ENCODE measurements at regions not wholly inside any gene's neighbourhood (a gene's known extent, or its start where the extent isn't known, plus 50 kb on each side); places are given as distances from the start of the nearest gene placed in this dataset.
A peak's percentile ranks its signal among the peaks of the same experiment; 100 is the strongest.

DNA sequence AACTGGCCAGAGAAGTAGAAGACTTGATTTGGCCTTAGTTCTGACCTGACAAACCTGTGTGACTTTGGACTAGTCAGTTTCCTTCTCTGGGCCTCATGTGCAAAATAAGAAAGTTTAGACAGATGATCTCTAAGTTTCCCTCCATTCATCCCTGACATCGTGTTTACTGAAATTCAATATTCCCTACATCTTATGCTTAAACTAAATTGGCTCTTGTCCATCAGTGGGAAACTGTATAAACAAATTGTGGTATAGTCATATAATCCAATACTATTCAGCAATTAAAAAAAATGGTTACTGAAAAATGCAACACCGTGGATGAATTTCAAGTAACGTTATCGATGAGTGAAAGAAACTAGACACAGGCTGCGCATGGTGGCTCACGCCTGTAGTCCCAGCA lies 64.4 kb upstream of the HRH1 start:
- no peak for DNase-seq (ENCODE audit: low read depth in 2 of 2)

DNA sequence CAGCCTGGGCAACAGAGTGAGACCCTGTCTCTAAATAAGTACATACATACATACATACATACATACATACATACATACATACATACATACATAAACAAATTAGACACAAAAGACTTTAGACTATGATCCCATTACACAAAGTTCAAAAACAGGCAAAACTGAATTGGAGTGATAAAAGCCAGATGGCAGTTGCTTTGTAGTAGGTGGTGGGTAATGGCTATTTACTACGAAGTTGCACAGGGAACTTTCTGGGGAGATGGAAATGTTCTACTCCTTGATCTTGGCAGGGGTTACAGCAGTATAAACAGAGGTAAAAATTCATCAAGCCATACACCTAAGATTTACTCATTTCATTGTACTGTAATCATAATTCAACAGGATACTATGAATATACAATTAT lies 63.7 kb upstream of the HRH1 start:
- DNase-seq (ENCODE audit: low read depth in 2 of 2) = no peak

DNA sequence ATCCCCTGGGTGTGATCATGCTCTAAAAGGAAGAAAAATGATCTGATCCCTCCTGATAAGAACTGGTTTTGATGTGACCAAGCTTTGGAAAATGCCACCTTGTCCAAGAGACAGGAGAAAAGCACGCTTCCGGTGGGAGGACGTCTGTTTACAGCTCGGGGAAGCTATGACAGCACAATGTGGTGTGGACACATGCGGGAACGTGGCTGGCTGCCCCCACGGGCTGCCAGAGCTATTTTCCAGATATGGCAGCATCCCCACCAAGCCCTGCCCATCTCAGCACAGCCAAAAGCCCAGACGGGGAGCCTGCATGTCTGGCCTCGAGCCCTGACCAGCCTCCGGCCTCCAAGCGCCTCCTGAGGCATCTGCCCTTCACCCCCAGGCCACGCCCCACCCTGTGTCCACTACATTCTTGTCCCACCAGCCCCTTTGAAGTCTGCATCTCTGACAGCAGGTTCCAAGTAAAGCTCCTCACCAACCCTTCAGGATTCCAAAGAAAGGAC lies 63.2 kb upstream of the HRH1 start:
- DNase-seq (ENCODE audit: low read depth in 2 of 2) = no peak

DNA sequence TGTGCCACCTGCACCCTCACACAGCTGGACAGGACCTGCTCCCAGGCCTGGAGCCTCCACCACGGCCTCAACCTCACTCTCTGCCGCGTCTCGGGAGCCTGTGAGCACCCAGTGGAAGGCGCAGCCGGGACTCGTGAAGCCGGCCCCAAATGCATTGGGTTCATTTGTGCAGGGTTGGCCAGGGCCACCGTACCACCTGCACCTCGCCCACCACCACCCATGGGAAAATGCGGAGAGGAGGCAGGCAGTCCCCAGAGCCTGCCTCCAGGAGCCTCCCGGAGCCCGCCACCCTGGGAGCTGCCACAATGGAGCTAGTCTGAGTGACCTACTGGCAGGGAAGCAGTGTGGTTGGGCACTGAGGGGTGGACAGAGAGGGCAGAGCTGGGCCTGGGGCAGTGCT lies 62.5 kb upstream of the HRH1 start:
- DNase-seq (ENCODE audit: low read depth in 2 of 2) = no peak

DNA sequence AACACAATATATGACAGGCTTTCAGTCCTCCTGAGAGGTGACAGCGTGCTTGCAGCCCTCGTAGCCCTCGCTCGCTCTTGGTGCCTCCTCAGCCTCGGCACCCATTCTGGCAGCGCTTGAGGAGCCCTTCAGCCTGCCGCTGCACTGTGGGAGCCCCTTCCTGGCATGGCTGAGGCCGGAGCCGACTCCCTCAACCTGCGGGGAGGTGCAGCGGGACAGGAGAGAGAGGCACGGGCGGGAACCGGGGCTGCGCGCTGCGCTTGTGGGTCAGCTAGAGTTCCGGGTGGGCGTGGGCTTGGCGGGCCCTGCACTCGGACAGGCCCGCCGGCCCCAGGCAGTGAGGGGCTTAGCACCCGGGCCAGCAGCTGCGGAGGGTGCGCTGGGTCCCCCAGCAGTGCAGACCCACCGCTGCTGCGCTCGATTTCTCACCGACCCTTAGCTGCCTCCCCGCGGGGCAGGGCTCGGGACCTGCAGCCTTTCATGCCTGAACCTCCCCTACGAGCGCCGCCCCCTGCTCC lies 60.4 kb upstream of the HRH1 start:
- no peak for DNase-seq (ENCODE audit: low read depth in 2 of 2)

DNA sequence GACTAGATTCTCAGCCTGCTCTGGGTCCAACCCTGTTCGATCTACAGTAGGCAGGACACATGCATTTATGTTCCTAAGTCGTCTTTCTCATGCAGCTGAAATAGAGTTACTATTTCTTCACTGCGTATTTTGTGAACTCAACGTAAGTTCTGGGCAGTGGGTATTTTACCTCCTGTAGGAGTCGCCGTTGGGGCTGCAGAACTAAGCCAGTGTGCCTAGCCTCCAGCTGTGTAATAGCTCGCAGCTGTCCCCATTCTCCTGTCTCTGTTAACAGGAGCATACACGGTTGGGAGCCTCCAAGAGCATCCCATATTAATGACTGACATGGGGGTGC lies 58.4 kb upstream of the HRH1 start:
- DNase-seq (ENCODE audit: low read depth in 2 of 2) = no peak

DNA sequence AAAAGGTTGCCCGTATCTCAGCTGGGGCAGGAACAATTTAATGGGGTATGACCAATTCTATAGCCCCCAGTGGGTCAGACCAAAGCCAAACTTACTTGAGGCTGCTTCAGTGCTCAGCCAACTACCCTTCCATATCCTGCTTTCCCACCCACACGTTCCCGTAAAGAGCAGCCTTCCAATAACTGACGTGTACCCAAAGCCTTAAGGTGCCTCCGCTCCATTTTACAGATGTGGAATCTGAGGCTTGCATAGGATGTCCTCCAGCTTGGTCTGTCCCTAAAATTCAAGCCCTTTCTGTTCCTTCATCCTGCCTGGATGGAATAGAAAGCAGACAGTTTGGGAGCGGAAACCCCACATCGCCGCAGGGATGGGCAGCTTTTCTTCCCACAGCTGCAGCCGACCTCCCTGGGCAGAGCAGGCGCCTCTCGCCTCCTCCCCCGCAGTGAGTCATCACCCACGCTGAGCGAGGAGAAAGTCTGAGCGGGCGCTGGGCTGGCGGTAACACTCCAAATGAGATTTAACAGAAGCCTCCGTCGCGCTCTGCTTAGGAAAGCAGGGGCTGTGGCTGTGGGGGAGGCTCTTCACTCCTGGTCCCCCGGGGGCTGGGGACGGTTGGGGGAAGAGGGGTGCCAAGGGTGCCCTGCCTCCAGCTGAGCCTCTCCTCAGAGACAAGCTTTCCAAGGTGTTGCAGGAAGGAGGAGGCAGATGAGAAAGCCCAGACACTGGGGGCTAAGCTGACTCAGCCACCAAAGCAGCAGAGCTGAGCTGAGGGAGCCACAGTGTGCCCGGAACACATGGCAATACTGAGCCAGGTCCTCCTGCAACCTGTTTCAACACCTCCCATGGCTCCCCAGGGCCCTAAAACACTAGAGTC lies 57.8 kb upstream of the HRH1 start:
- peak; percentile 58 to 65 for DNase-seq (ENCODE audit: low read depth in 2 of 2)

DNA sequence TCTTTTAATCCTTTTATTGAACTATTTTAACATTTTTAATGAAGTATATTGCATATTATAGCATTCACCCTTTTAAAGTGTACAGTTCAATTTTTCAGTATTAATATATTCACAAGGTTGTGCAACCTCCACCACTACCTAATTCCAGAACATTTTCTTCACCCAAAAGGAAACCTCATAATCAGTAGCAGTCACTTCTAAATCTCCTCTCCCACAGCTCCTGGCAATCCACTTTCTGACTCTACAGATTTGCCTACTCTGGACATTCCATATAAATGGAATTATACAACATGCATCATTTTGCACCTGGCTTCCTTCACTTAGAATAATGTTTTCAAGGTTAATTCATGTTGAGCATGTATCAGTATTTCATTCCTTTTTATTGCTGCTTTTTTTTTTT lies 55.0 kb upstream of the HRH1 start:
- DNase-seq (ENCODE audit: low read depth in 2 of 2) = no peak

Measured in activated CD4-positive, alpha-beta T cell treated with anti-CD3 and anti-CD28 coated beads for 24 hours (primary cell).